WTC11 (cell line): ENCODE measurements at regions not wholly inside any gene's neighbourhood (a gene's known extent, or its start where the extent isn't known, plus 50 kb on each side); places are given as distances from the start of the nearest gene placed in this dataset.

Experiments used
- ATAC-seq: fragments of 200-7000 bp; cut with Tn5 transposase; 2 replicates; pipeline ENCODE4 v1.10.0; 2021; ENCODE audit warnings: mild to moderate bottlenecking, moderate library complexity
- CTCF ChIA-PET: fragments of 300-600 bp; sonication (Branson Sonifier 250); formaldehyde crosslinking; loops from one replicate; lab custom pipeline; 2021; ENCODE audit warnings: antibody characterized with exemption; lab: Charles Lee
- POLR2A ChIA-PET: fragments of 350-600 bp; sonication (Branson Sonifier 250); formaldehyde crosslinking; loops from one replicate; lab custom pipeline; 2021; ENCODE audit warnings: antibody characterized with exemption; lab: Charles Lee
- DNase-seq: peaks from one replicate; pipeline ENCODE4 v3.0.0; 2021; ENCODE audit warnings: low spot score
- H3K27ac Mint-ChIP-seq: 2 replicates; pipeline ENCODE4 v1.8.0; 2021; ENCODE audit warnings: mixed read lengths
- H3K27me3 Mint-ChIP-seq: 2 replicates; pipeline ENCODE4 v1.8.0; 2021; ENCODE audit warnings: low read depth, mild to moderate bottlenecking, moderate library complexity, mixed read lengths
- H3K36me3 Mint-ChIP-seq: 2 replicates; pipeline ENCODE4 v1.8.0; 2021; ENCODE audit warnings: mixed read lengths
- H3K4me1 Mint-ChIP-seq: 2 replicates; pipeline ENCODE4 v1.8.0; 2022; ENCODE audit warnings: mixed read lengths
- H3K4me3 Mint-ChIP-seq: 2 replicates; pipeline ENCODE4 v1.8.0; 2021; ENCODE audit warnings: mild to moderate bottlenecking, moderate library complexity, mixed read lengths
- H3K9me3 Mint-ChIP-seq: 2 replicates; pipeline ENCODE4 v1.8.0; 2021; ENCODE audit warnings: mixed read lengths
- ATF3 ChIP-seq: sonication (generic); formaldehyde crosslinking; conservative IDR thresholded peaks from 2 replicates; pipeline ENCODE4 v1.8.1; 2022; ENCODE audit warnings: mild to moderate bottlenecking, missing genetic modification reagents
- CREM ChIP-seq: sonication (generic); formaldehyde crosslinking; IDR thresholded peaks from 2 replicates; pipeline ENCODE4 v1.8.1; 2022; ENCODE audit warnings: mild to moderate bottlenecking, missing genetic modification reagents, moderate library complexity
- EMX1 ChIP-seq: fragments of 250-450 bp; sonication (Bioruptor Pico); IDR thresholded peaks from 2 replicates; pipeline ENCODE4 v1.8.0; 2021; ENCODE audit warnings: mild to moderate bottlenecking
- GTF2I ChIP-seq: fragments of 250-450 bp; sonication (Bioruptor Pico); conservative IDR thresholded peaks from 2 replicates; pipeline ENCODE4 v1.4.0; 2021; ENCODE audit warnings: mild to moderate bottlenecking
- IRF2 ChIP-seq: sonication (generic); formaldehyde crosslinking; IDR thresholded peaks from 2 replicates; pipeline ENCODE4 v1.8.0; 2022; ENCODE audit warnings: low read depth, missing genetic modification reagents, borderline replicate concordance
- JAZF1 ChIP-seq: fragments of 250-450 bp; sonication (Bioruptor Pico); IDR thresholded peaks from 2 replicates; pipeline ENCODE4 v1.9.0; 2021; ENCODE audit warnings: moderate library complexity, mild to moderate bottlenecking, inconsistent platforms
- MAX ChIP-seq: sonication (generic); formaldehyde crosslinking; IDR thresholded peaks from 2 replicates; pipeline ENCODE4 v1.8.0; 2022; ENCODE audit warnings: mild to moderate bottlenecking, missing genetic modification reagents
- MXD4 ChIP-seq: fragments of 250-450 bp; sonication (Bioruptor Pico); IDR thresholded peaks from 2 replicates; pipeline ENCODE4 v1.8.0; 2021; ENCODE audit warnings: mild to moderate bottlenecking, moderate library complexity, borderline replicate concordance
- NR1H2 ChIP-seq: sonication (generic); formaldehyde crosslinking; IDR thresholded peaks from 2 replicates; pipeline ENCODE4 v1.9.0; 2021; ENCODE audit warnings: mild to moderate bottlenecking, moderate library complexity, missing genetic modification reagents
- NR2C2 ChIP-seq: sonication (generic); formaldehyde crosslinking; IDR thresholded peaks from 2 replicates; pipeline ENCODE4 v1.8.0; 2022; ENCODE audit warnings: mild to moderate bottlenecking, missing genetic modification reagents
- SMAD3 ChIP-seq: sonication (generic); formaldehyde crosslinking; IDR thresholded peaks from 2 replicates; pipeline ENCODE4 v1.8.0; 2022; ENCODE audit warnings: missing genetic modification reagents, mild to moderate bottlenecking, borderline replicate concordance
- SOX15 ChIP-seq: fragments of 250-450 bp; sonication (Bioruptor Pico); IDR thresholded peaks from 2 replicates; pipeline ENCODE4 v1.9.0; 2021; ENCODE audit warnings: mild to moderate bottlenecking
- TEAD4 ChIP-seq: sonication (generic); formaldehyde crosslinking; IDR thresholded peaks from 2 replicates; pipeline ENCODE4 v1.8.0; 2022; ENCODE audit warnings: mild to moderate bottlenecking, missing genetic modification reagents
- ZNF121 ChIP-seq: sonication (generic); formaldehyde crosslinking; IDR thresholded peaks from 2 replicates; pipeline ENCODE4 v1.8.0; 2023; ENCODE audit warnings: missing genetic modification reagents
- ZNF317 ChIP-seq: sonication (generic); formaldehyde crosslinking; IDR thresholded peaks from 2 replicates; pipeline ENCODE4 v1.8.1; 2023; ENCODE audit warnings: low read depth, mild to moderate bottlenecking, moderate library complexity, missing genetic modification reagents, borderline replicate concordance
- ZNF396 ChIP-seq: fragments of 250-450 bp; sonication (Bioruptor Pico); IDR thresholded peaks from 2 replicates; pipeline ENCODE4 v1.8.0; 2021; ENCODE audit warnings: mild to moderate bottlenecking, moderate library complexity, borderline replicate concordance
- ZNF425 ChIP-seq: fragments of 250-450 bp; sonication (Bioruptor Pico); conservative IDR thresholded peaks from 2 replicates; pipeline ENCODE4 v1.9.0; 2021; ENCODE audit warnings: mild to moderate bottlenecking
- ZNF671 ChIP-seq: fragments of 250-450 bp; sonication (Bioruptor Pico); IDR thresholded peaks from 2 replicates; pipeline ENCODE4 v1.8.0; 2021; ENCODE audit warnings: mild to moderate bottlenecking
- TF ChIP-seq, protein P1 (sequence below): sonication (generic); formaldehyde crosslinking; IDR thresholded peaks from 2 replicates; pipeline ENCODE4 v1.8.1; 2022; ENCODE audit warnings: low read depth, mild to moderate bottlenecking, moderate library complexity, missing genetic modification reagents, borderline replicate concordance
- TF ChIP-seq, protein P2 (sequence below): sonication (generic); formaldehyde crosslinking; IDR thresholded peaks from 2 replicates; pipeline ENCODE4 v1.8.1; 2022; ENCODE audit warnings: mild to moderate bottlenecking, moderate library complexity, missing genetic modification reagents
- TF ChIP-seq, protein P3 (sequence below): sonication (generic); formaldehyde crosslinking; IDR thresholded peaks from 2 replicates; pipeline ENCODE4 v1.8.1; 2023; ENCODE audit warnings: mild to moderate bottlenecking, missing genetic modification reagents
- TF ChIP-seq, protein P4 (sequence below): sonication (generic); formaldehyde crosslinking; IDR thresholded peaks from 2 replicates; pipeline ENCODE4 v1.8.0; 2022; ENCODE audit warnings: mild to moderate bottlenecking, missing genetic modification reagents
- TF ChIP-seq, protein P5 (sequence below): sonication (generic); formaldehyde crosslinking; IDR thresholded peaks from 2 replicates; pipeline ENCODE4 v1.8.0; 2022; ENCODE audit warnings: missing genetic modification reagents

DNA sequence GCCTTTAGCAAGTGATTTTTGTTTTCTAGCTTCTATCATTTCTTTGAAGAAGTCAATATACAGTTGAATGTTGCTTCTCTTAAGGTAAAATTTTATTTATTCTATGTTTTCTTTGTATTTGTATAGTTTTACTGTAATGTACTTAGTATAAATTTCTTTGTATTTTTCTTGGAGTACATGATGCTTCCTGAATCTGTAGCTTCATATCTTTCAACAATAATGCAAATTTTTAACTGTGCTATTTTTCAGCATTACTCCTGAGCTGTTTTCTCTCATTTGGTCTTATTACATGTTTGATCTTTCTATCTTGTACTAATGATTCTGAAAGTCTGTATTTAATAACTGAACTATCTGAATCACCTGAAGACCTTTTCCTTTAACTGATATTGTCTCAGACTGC lies 253.9 kb upstream of the NXPH2 start:
- ChIA-PET CTCF (no interaction called here), POLR2A (no interaction called here)
- Mint-ChIP-seq H3K27me3 (no peaks in the 10 kb centered on the region), H3K4me3 (no peak overlapping the region), H3K9me3 (no peaks in the 10 kb centered on the region), H3K36me3 (no peaks in the 10 kb centered on the region), H3K27ac (no peak overlapping the region), H3K4me1 (peaks cover 11% of the 10 kb centered on the region)
- TF ChIP-seq CREM (CRISPR knock-in tag) (no peak), SMAD3 (CRISPR knock-in tag) (no peak), TEAD4 (CRISPR knock-in tag) (no peak)
- ATAC-seq (no peak), DNase-seq (no peak)

- Mint-ChIP-seq H3K9me3 (peaks cover 3% of the 10 kb centered on the region; the same call in 1 of the 2 replicates), H3K27ac (no peak overlapping the region), H3K4me3 (no peak overlapping the region), H3K36me3 (no peaks in the 10 kb centered on the region), H3K27me3 (no peaks in the 10 kb centered on the region), H3K4me1 (peaks cover 11% of the 10 kb centered on the region)
- ChIA-PET CTCF (no interaction called here), POLR2A (no interaction called here)
- TF ChIP-seq NR2C2 (CRISPR knock-in tag) (no peak), MAX (CRISPR knock-in tag) (no peak), GTF2I (CRISPR knock-in tag) (no peak), IRF2 (CRISPR knock-in tag) (no peak), NR1H2 (CRISPR knock-in tag) (no peak), MXD4 (CRISPR knock-in tag) (no peak), ATF3 (CRISPR knock-in tag) (no peak), ZNF671 (CRISPR knock-in tag) (no peak), EMX1 (CRISPR knock-in tag) (no peak)
- TF ChIP-seq, protein P1, sequence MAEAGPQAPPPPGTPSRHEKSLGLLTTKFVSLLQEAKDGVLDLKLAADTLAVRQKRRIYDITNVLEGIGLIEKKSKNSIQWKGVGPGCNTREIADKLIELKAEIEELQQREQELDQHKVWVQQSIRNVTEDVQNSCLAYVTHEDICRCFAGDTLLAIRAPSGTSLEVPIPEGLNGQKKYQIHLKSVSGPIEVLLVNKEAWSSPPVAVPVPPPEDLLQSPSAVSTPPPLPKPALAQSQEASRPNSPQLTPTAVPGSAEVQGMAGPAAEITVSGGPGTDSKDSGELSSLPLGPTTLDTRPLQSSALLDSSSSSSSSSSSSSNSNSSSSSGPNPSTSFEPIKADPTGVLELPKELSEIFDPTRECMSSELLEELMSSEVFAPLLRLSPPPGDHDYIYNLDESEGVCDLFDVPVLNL (CRISPR knock-in tag): no peak
- TF ChIP-seq, protein P2, sequence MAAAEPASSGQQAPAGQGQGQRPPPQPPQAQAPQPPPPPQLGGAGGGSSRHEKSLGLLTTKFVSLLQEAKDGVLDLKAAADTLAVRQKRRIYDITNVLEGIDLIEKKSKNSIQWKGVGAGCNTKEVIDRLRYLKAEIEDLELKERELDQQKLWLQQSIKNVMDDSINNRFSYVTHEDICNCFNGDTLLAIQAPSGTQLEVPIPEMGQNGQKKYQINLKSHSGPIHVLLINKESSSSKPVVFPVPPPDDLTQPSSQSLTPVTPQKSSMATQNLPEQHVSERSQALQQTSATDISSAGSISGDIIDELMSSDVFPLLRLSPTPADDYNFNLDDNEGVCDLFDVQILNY (CRISPR knock-in tag): no peak
- TF ChIP-seq, protein P3, sequence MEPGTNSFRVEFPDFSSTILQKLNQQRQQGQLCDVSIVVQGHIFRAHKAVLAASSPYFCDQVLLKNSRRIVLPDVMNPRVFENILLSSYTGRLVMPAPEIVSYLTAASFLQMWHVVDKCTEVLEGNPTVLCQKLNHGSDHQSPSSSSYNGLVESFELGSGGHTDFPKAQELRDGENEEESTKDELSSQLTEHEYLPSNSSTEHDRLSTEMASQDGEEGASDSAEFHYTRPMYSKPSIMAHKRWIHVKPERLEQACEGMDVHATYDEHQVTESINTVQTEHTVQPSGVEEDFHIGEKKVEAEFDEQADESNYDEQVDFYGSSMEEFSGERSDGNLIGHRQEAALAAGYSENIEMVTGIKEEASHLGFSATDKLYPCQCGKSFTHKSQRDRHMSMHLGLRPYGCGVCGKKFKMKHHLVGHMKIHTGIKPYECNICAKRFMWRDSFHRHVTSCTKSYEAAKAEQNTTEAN (CRISPR knock-in tag): no peak
- DNase-seq: no peak
- no peak for ATAC-seq
Observed at GRCh38 chr2:139033300-139033699, 253.1 kb upstream of the NXPH2 start.

- POLR2A ChIA-PET: no interaction called here
- DNase-seq: peak; percentile 32
- CTCF ChIA-PET: interaction anchor here (0.7 to 1.5 kb wide), 8 partner anchors 88 to 186 kb away, joined by 3 to 5 read pairs (median 4); no protein-coding TSS in a partner anchor
- H3K4me1 Mint-ChIP-seq: peaks cover 3% of the 10 kb centered on the region
- H3K36me3 Mint-ChIP-seq: no peaks in the 10 kb centered on the region
- H3K27me3 Mint-ChIP-seq: no peaks in the 10 kb centered on the region
- peaks cover 13% of the 10 kb centered on the region for H3K9me3 Mint-ChIP-seq
- H3K4me3 Mint-ChIP-seq: no peak overlapping the region
- H3K27ac Mint-ChIP-seq: no peak overlapping the region
- peak; percentile 88 for ATAC-seq
- no peak for TF ChIP-seq ZNF121
- no peak for TF ChIP-seq ZNF317 (CRISPR knock-in tag)
- TF ChIP-seq IRF2 (CRISPR knock-in tag): no peak
- TF ChIP-seq, protein P4, sequence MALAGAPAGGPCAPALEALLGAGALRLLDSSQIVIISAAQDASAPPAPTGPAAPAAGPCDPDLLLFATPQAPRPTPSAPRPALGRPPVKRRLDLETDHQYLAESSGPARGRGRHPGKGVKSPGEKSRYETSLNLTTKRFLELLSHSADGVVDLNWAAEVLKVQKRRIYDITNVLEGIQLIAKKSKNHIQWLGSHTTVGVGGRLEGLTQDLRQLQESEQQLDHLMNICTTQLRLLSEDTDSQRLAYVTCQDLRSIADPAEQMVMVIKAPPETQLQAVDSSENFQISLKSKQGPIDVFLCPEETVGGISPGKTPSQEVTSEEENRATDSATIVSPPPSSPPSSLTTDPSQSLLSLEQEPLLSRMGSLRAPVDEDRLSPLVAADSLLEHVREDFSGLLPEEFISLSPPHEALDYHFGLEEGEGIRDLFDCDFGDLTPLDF: no peak
- TF ChIP-seq, protein P5, sequence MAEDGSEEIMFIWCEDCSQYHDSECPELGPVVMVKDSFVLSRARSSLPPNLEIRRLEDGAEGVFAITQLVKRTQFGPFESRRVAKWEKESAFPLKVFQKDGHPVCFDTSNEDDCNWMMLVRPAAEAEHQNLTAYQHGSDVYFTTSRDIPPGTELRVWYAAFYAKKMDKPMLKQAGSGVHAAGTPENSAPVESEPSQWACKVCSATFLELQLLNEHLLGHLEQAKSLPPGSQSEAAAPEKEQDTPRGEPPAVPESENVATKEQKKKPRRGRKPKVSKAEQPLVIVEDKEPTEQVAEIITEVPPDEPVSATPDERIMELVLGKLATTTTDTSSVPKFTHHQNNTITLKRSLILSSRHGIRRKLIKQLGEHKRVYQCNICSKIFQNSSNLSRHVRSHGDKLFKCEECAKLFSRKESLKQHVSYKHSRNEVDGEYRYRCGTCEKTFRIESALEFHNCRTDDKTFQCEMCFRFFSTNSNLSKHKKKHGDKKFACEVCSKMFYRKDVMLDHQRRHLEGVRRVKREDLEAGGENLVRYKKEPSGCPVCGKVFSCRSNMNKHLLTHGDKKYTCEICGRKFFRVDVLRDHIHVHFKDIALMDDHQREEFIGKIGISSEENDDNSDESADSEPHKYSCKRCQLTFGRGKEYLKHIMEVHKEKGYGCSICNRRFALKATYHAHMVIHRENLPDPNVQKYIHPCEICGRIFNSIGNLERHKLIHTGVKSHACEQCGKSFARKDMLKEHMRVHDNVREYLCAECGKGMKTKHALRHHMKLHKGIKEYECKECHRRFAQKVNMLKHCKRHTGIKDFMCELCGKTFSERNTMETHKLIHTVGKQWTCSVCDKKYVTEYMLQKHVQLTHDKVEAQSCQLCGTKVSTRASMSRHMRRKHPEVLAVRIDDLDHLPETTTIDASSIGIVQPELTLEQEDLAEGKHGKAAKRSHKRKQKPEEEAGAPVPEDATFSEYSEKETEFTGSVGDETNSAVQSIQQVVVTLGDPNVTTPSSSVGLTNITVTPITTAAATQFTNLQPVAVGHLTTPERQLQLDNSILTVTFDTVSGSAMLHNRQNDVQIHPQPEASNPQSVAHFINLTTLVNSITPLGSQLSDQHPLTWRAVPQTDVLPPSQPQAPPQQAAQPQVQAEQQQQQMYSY (CRISPR knock-in tag): no peak
- no peak for TF ChIP-seq ZNF396 (CRISPR knock-in tag)
- no peak for TF ChIP-seq JAZF1 (CRISPR knock-in tag)
- no peak for TF ChIP-seq ZNF425 (CRISPR knock-in tag)
- TF ChIP-seq SOX15 (CRISPR knock-in tag): no peak
Observed at GRCh38 chr2:139031722-139032121, 251.5 kb upstream of the NXPH2 start.
